ENCODE measurements at regions not wholly inside any gene's neighbourhood (a gene's known extent, or its start where the extent isn't known, plus 50 kb on each side); places are given as distances from the start of the nearest gene placed in this dataset.

GRCh38 chr5:103829585-103829984 lies 267.0 kb upstream of the NUDT12 start:
- no peak overlapping the region for H3K27ac ChIP-seq
- peak; percentile 53 for TF ChIP-seq CTCF (conservative IDR thresholded peaks at IDR 0.05)

GRCh38 chr5:103827976-103828375 lies 265.4 kb upstream of the NUDT12 start:
- no peak for TF ChIP-seq CTCF (conservative IDR thresholded peaks at IDR 0.05)
- H3K27ac ChIP-seq, result no peak overlapping the region

GRCh38 chr5:103821361-103821760 lies 258.8 kb upstream of the NUDT12 start:
- TF ChIP-seq CTCF (conservative IDR thresholded peaks at IDR 0.05), result no peak
- no peak overlapping the region for H3K27ac ChIP-seq

- peak; percentile 94 for TF ChIP-seq CTCF (conservative IDR thresholded peaks at IDR 0.05)
- no peak overlapping the region for H3K27ac ChIP-seq
These were observed 246.0 kb upstream of the NUDT12 start for GRCh38 chr5:103808464-103809106.

GRCh38 chr5:103804711-103805110 lies 242.1 kb upstream of the NUDT12 start:
- TF ChIP-seq CTCF (conservative IDR thresholded peaks at IDR 0.05), result no peak

GRCh38 chr5:103801681-103802080 lies 239.1 kb upstream of the NUDT12 start:
- H3K27ac ChIP-seq, result no peak overlapping the region
- no peak for TF ChIP-seq CTCF (conservative IDR thresholded peaks at IDR 0.05)

More at GRCh38 chr5:103804711-103805110, 242.1 kb upstream of the NUDT12 start:
- H3K27ac ChIP-seq, result no peak overlapping the region

- TF ChIP-seq CTCF (conservative IDR thresholded peaks at IDR 0.05), result no peak
- H3K27ac ChIP-seq, result no peak overlapping the region
These were observed 238.3 kb upstream of the NUDT12 start for GRCh38 chr5:103800741-103801495.

Measured in VCaP (cell line).